Duodenal mucosa (tissue), 2 donors: ENCODE measurements at regions not wholly inside any gene's neighbourhood (a gene's known extent, or its start where the extent isn't known, plus 50 kb on each side); places are given as distances from the start of the nearest gene placed in this dataset.

Experiments used
- H3K27ac ChIP-seq: one replicate; pipeline ENCODE4 v1.7.0; 2013; ENCODE audit warnings: low read depth, low read length
- H3K27me3 ChIP-seq, 2 donors: one replicate each; pipeline ENCODE4 v1.7.0; 2013; ENCODE audit warnings: low read length in 2 of 2, control low read depth in 1 of 2; ENCODE audit not compliant: insufficient read depth in 2 of 2, control insufficient read depth in 1 of 2
- H3K36me3 ChIP-seq, 2 donors: one replicate each; pipeline ENCODE4 v1.7.0; 2013; ENCODE audit warnings: low read length in 2 of 2, control low read depth in 1 of 2; ENCODE audit not compliant: insufficient read depth in 2 of 2, control insufficient read depth in 1 of 2
- H3K4me1 ChIP-seq, 2 donors: one replicate each; pipeline ENCODE4 v1.7.0; 2013; ENCODE audit warnings: low read length in 2 of 2, control low read depth in 1 of 2; ENCODE audit not compliant: insufficient read depth in 2 of 2, control insufficient read depth in 1 of 2
- H3K4me3 ChIP-seq, 2 donors: one replicate each; pipeline ENCODE4 v1.7.0; 2013; ENCODE audit warnings: low read length in 2 of 2, low read depth in 1 of 2
- H3K9ac ChIP-seq, 2 donors: one replicate each; pipeline ENCODE4 v1.7.0; 2013; ENCODE audit warnings: low read length in 2 of 2, low read depth in 1 of 2
- H3K9me3 ChIP-seq, 2 donors: one replicate each; pipeline ENCODE4 v1.7.0; 2013; ENCODE audit warnings: low read length in 2 of 2, control low read depth in 1 of 2; ENCODE audit not compliant: control insufficient read depth in 1 of 2

- Histone ChIP-seq H3K27me3 (no peaks in the 10 kb centered on the region), H3K36me3 (no peaks in the 10 kb centered on the region), H3K4me1 (no peaks in the 10 kb centered on the region), H3K9me3 (no peaks in the 10 kb centered on the region), H3K4me3 (no peak overlapping the region), H3K27ac (no peak overlapping the region), H3K9ac (no peak overlapping the region)
These were observed 210.8 kb upstream of the C1orf174 start for GRCh38 chr1:4110888-4111287.

GRCh38 chr1:4113897-4114296, 213.8 kb upstream of the C1orf174 start:
- Histone ChIP-seq H3K36me3 (no peaks in the 10 kb centered on the region), H3K9me3 (no peaks in the 10 kb centered on the region), H3K9ac (no peak overlapping the region), H3K4me1 (no peaks in the 10 kb centered on the region), H3K27me3 (no peaks in the 10 kb centered on the region), H3K27ac (no peak overlapping the region), H3K4me3 (no peak overlapping the region)

- H3K4me3 ChIP-seq = no peak overlapping the region
- H3K27ac ChIP-seq = no peak overlapping the region
- H3K4me1 ChIP-seq = no peaks in the 10 kb centered on the region
- H3K9me3 ChIP-seq = no peaks in the 10 kb centered on the region
- no peak overlapping the region for H3K9ac ChIP-seq
- H3K27me3 ChIP-seq = no peaks in the 10 kb centered on the region
- H3K36me3 ChIP-seq = no peaks in the 10 kb centered on the region
These were observed 215.3 kb upstream of the C1orf174 start for GRCh38 chr1:4115191-4115900.

GRCh38 chr1:4117196-4117595, 217.1 kb upstream of the C1orf174 start:
- no peak overlapping the region for H3K9ac ChIP-seq
- no peaks in the 10 kb centered on the region for H3K4me1 ChIP-seq
- no peaks in the 10 kb centered on the region for H3K36me3 ChIP-seq

GRCh38 chr1:4118746-4119515, 218.9 kb upstream of the C1orf174 start:
- Histone ChIP-seq H3K36me3 (no peaks in the 10 kb centered on the region), H3K27me3 (no peaks in the 10 kb centered on the region), H3K9me3 (no peaks in the 10 kb centered on the region), H3K27ac (no peak overlapping the region), H3K9ac (no peak overlapping the region), H3K4me1 (no peaks in the 10 kb centered on the region), H3K4me3 (no peak overlapping the region)

More at GRCh38 chr1:4117196-4117595, 217.1 kb upstream of the C1orf174 start:
- H3K4me3 ChIP-seq = no peak overlapping the region
- H3K27ac ChIP-seq = no peak overlapping the region
- H3K9me3 ChIP-seq = no peaks in the 10 kb centered on the region
- H3K27me3 ChIP-seq = no peaks in the 10 kb centered on the region

GRCh38 chr1:4119516-4120220, 219.6 kb upstream of the C1orf174 start:
- H3K4me3 ChIP-seq = no peak overlapping the region
- no peaks in the 10 kb centered on the region for H3K9me3 ChIP-seq
- no peaks in the 10 kb centered on the region for H3K36me3 ChIP-seq
- H3K27me3 ChIP-seq = no peaks in the 10 kb centered on the region
- no peaks in the 10 kb centered on the region for H3K4me1 ChIP-seq
- no peak overlapping the region for H3K9ac ChIP-seq
- H3K27ac ChIP-seq = no peak overlapping the region

- no peaks in the 10 kb centered on the region for H3K36me3 ChIP-seq
- H3K4me1 ChIP-seq = no peaks in the 10 kb centered on the region
- no peak overlapping the region for H3K9ac ChIP-seq
- no peaks in the 10 kb centered on the region for H3K9me3 ChIP-seq
- H3K4me3 ChIP-seq = no peak overlapping the region
- no peaks in the 10 kb centered on the region for H3K27me3 ChIP-seq
- H3K27ac ChIP-seq = no peak overlapping the region
These were observed 220.7 kb upstream of the C1orf174 start for GRCh38 chr1:4120557-4121292.

GRCh38 chr1:4121293-4121684, 221.2 kb upstream of the C1orf174 start:
- H3K36me3 ChIP-seq = no peaks in the 10 kb centered on the region
- H3K27me3 ChIP-seq = no peaks in the 10 kb centered on the region
- no peaks in the 10 kb centered on the region for H3K9me3 ChIP-seq
- H3K4me3 ChIP-seq = no peak overlapping the region
- no peak overlapping the region for H3K9ac ChIP-seq
- no peak overlapping the region for H3K27ac ChIP-seq
- no peaks in the 10 kb centered on the region for H3K4me1 ChIP-seq

- Histone ChIP-seq H3K27ac (no peak overlapping the region), H3K27me3 (no peaks in the 10 kb centered on the region), H3K9ac (no peak overlapping the region), H3K4me3 (no peak overlapping the region), H3K36me3 (no peaks in the 10 kb centered on the region), H3K9me3 (no peaks in the 10 kb centered on the region), H3K4me1 (no peaks in the 10 kb centered on the region)
These were observed 221.9 kb upstream of the C1orf174 start for GRCh38 chr1:4121834-4122512.
